ENCODE measurements at regions not wholly inside any gene's neighbourhood (a gene's known extent, or its start where the extent isn't known, plus 50 kb on each side); places are given as distances from the start of the nearest gene placed in this dataset.

DNA sequence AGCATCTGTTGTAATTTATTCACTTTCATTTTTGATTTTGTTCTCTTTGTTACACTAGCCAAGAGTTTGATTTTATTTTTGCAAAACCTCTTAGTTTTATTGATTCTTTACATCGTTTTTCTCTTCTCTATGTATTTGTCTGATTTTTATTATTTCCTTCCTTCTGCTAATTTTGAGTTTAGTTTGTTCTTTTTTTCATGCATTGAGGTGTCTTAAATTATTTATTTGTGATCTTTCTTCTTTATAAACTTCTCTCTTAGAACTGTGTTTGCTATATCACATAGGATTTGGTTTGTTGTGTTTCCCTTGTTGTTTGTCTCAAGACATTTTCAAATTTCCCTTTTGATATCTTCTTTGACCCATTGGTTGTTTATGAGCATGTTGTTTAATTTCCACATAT lies 51.7 kb upstream of the NFKBIA start:
- POLR2A ChIA-PET (ENCODE audit: unreplicated experiment): no interaction called here
- Histone ChIP-seq H3K27me3 (ENCODE audit: low read length) (no peaks in the 10 kb centered on the region), H2AFZ (ENCODE audit: low read length) (no peak overlapping the region), H3K4me3 (ENCODE audit: low read length) (no peak overlapping the region), H3K36me3 (ENCODE audit: low read depth, low read length) (no peaks in the 10 kb centered on the region), H3K9ac (ENCODE audit: low read length) (no peak overlapping the region), H3K4me2 (ENCODE audit: low read length) (no peak overlapping the region), H3F3A (ENCODE audit: low read length, unreplicated experiment) (no peaks in the 10 kb centered on the region), H3K4me1 (ENCODE audit: insufficient read depth, low read length) (no peaks in the 10 kb centered on the region), H3K79me2 (ENCODE audit: low read length) (no peaks in the 10 kb centered on the region), H3K9me2 (replicated peaks; ENCODE audit: low read length) (no peaks in the 10 kb centered on the region), H4K20me1 (ENCODE audit: low read length) (no peaks in the 10 kb centered on the region), H3K27ac (ENCODE audit: low read length) (no peak overlapping the region), H3K9me3 (ENCODE audit: low read length) (no peaks in the 10 kb centered on the region)
- CTCF ChIA-PET: no interaction called here
- intact Hi-C loops (cut with micrococcal nuclease): no loop called here
- ATAC-seq (no peak), DNase-seq (no peak)
- BruUV-seq (replicated peaks): no TSS peak
- TF ChIP-seq EZH2 (IDR thresholded peaks at IDR 0.05; ENCODE audit: low read length, unreplicated experiment): no peak

DNA sequence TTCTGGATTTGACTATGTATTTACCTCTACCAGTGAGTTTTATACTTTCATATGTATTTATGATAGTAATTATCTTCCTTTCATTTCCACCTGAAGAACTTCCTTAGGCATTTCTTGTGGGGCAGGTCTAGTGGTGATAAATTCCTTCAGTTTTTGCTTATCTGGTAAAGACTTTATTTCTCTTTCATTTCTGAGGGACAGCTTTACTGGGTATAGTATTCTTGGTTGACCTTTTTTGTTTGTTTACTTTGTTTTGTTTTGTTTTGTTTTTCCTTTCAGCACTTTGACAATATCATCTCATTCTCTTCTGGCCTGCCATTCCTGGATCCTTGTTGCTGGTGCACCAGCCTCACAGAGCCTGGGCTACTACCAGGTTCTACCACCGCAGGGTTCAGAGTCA lies 53.9 kb upstream of the NFKBIA start:
- no peak overlapping the region for H3K9ac ChIP-seq (ENCODE audit: low read length)
- no peaks in the 10 kb centered on the region for H4K20me1 ChIP-seq (ENCODE audit: low read length)
- CTCF ChIA-PET: no interaction called here
- no peaks in the 10 kb centered on the region for H3F3A ChIP-seq (ENCODE audit: low read length, unreplicated experiment)
- POLR2A ChIA-PET (ENCODE audit: unreplicated experiment): no interaction called here
- no peak overlapping the region for H2AFZ ChIP-seq (ENCODE audit: low read length)
- H3K36me3 ChIP-seq (ENCODE audit: low read depth, low read length): no peaks in the 10 kb centered on the region
- H3K27ac ChIP-seq (ENCODE audit: low read length): no peak overlapping the region
- H3K79me2 ChIP-seq (ENCODE audit: low read length): no peaks in the 10 kb centered on the region
- no peaks in the 10 kb centered on the region for H3K9me3 ChIP-seq (ENCODE audit: low read length)
- H3K9me2 ChIP-seq (replicated peaks; ENCODE audit: low read length): no peaks in the 10 kb centered on the region
- no peak overlapping the region for H3K4me2 ChIP-seq (ENCODE audit: low read length)
- BruUV-seq (replicated peaks): no TSS peak
- no peak for TF ChIP-seq EZH2 (IDR thresholded peaks at IDR 0.05; ENCODE audit: low read length, unreplicated experiment)
- no peak for TF ChIP-seq EZH2phosphoT487 (IDR thresholded peaks at IDR 0.05; ENCODE audit: borderline replicate concordance, low read length)
- TF ChIP-seq, protein P1, sequence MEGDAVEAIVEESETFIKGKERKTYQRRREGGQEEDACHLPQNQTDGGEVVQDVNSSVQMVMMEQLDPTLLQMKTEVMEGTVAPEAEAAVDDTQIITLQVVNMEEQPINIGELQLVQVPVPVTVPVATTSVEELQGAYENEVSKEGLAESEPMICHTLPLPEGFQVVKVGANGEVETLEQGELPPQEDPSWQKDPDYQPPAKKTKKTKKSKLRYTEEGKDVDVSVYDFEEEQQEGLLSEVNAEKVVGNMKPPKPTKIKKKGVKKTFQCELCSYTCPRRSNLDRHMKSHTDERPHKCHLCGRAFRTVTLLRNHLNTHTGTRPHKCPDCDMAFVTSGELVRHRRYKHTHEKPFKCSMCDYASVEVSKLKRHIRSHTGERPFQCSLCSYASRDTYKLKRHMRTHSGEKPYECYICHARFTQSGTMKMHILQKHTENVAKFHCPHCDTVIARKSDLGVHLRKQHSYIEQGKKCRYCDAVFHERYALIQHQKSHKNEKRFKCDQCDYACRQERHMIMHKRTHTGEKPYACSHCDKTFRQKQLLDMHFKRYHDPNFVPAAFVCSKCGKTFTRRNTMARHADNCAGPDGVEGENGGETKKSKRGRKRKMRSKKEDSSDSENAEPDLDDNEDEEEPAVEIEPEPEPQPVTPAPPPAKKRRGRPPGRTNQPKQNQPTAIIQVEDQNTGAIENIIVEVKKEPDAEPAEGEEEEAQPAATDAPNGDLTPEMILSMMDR (conservative IDR thresholded peaks at IDR 0.05; ENCODE audit: low read depth, low read length): no peak
- DNase-seq (no peak), ATAC-seq (no peak)
- intact Hi-C loops (cut with micrococcal nuclease): no loop called here
- peaks cover 6% of the 10 kb centered on the region; the same call in 1 of the 2 replicates for H3K27me3 ChIP-seq (ENCODE audit: low read length)
- no peaks in the 10 kb centered on the region for H3K4me1 ChIP-seq (ENCODE audit: insufficient read depth, low read length)
- no peak overlapping the region for H3K4me3 ChIP-seq (ENCODE audit: low read length)

DNA sequence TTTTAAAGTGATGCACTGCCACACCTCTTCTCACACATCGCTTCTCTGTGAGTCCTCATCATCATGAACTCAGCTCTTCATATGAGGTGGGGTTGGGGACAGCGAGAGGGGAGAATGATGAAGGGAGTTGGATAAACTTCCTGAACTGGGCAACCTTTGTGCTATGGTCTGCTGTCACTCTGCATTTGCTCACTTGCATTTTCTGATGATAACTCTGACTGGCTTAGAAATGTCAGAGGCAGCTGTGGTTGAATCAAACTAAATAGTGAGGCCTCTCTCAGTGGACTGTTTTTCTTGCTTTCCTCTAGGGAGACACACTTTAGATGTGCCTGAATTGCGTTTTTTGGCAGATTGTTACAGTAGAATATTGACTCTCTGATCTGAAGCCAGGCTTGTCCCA lies 55.2 kb upstream of the NFKBIA start:
- TF ChIP-seq EZH2phosphoT487 (IDR thresholded peaks at IDR 0.05; ENCODE audit: borderline replicate concordance, low read length): no peak
- TF ChIP-seq, protein P1 (conservative IDR thresholded peaks at IDR 0.05; ENCODE audit: low read depth, low read length): no peak
- no peak overlapping the region for H3K4me3 ChIP-seq (ENCODE audit: low read length)
- H3K4me1 ChIP-seq (ENCODE audit: insufficient read depth, low read length): no peaks in the 10 kb centered on the region
- POLR2A ChIA-PET (ENCODE audit: unreplicated experiment): no interaction called here
- H3K36me3 ChIP-seq (ENCODE audit: low read depth, low read length): no peaks in the 10 kb centered on the region
- no peaks in the 10 kb centered on the region for H4K20me1 ChIP-seq (ENCODE audit: low read length)
- H2AFZ ChIP-seq (ENCODE audit: low read length): no peak overlapping the region
- no peaks in the 10 kb centered on the region for H3K79me2 ChIP-seq (ENCODE audit: low read length)
- H3F3A ChIP-seq (ENCODE audit: low read length, unreplicated experiment): no peaks in the 10 kb centered on the region
- no peaks in the 10 kb centered on the region for H3K9me3 ChIP-seq (ENCODE audit: low read length)
- H3K9me2 ChIP-seq (replicated peaks; ENCODE audit: low read length): no peaks in the 10 kb centered on the region
- CTCF ChIA-PET: no interaction called here
- no TSS peak for BruUV-seq (replicated peaks)
- no peak overlapping the region for H3K27ac ChIP-seq (ENCODE audit: low read length)
- intact Hi-C loops (cut with micrococcal nuclease): no loop called here
- peaks cover 9% of the 10 kb centered on the region; the same call in 1 of the 2 replicates for H3K27me3 ChIP-seq (ENCODE audit: low read length)
- DNase-seq: no peak
- no peak overlapping the region for H3K9ac ChIP-seq (ENCODE audit: low read length)
- ATAC-seq: no peak
- H3K4me2 ChIP-seq (ENCODE audit: low read length): no peak overlapping the region
